HEK293 (cell line): ENCODE measurements at regions not wholly inside any gene's neighbourhood (a gene's known extent, or its start where the extent isn't known, plus 50 kb on each side); places are given as distances from the start of the nearest gene placed in this dataset.

ENCODE experiments used
- CTCF ChIA-PET: fragments of 350-600 bp; formaldehyde crosslinking; extraction: SDS; loops from one replicate; lab custom pipeline; 2021; ENCODE audit warnings: antibody characterized with exemption; lab: Yijun Ruan, JAX
- POLR2A ChIA-PET: fragments of 300-600 bp; formaldehyde crosslinking; extraction: SDS; loops from one replicate; lab custom pipeline; 2020; ENCODE audit warnings: antibody characterized with exemption, inconsistent platforms; lab: Yijun Ruan, JAX
- H3K27ac ChIP-seq: fragments of 200-500 bp; sonication (Bioruptor generic); 2 replicates; pipeline ENCODE4 v1.5.1; 2014; ENCODE audit warnings: low read depth, low read length, control low read depth, inconsistent platforms; ENCODE audit errors: extremely low read depth
- H3K36me3 ChIP-seq, 2 experiments: fragments of 200-500 bp in 1 of 2; sonication (Bioruptor generic) in 1 of 2; 1 replicate in 1 of 2; 2 replicates in 1 of 2; pipeline ENCODE4 v1.5.1; 2014 to 2017; ENCODE audit warnings: inconsistent platforms in 2 of 2, low read length in 2 of 2; ENCODE audit not compliant: control insufficient read depth in 2 of 2, insufficient read depth in 1 of 2
- H3K4me1 ChIP-seq: fragments of 200-500 bp; sonication (Bioruptor generic); 2 replicates; pipeline ENCODE4 v1.5.1; 2014; ENCODE audit warnings: mild to moderate bottlenecking, low read length, inconsistent platforms; ENCODE audit not compliant: control insufficient read depth, insufficient read depth
- H3K4me3 ChIP-seq: 2 replicates; pipeline ENCODE4 v1.5.1; 2011; ENCODE audit warnings: low read depth, mild to moderate bottlenecking, control low read depth, low read length, moderate library complexity
- H3K9me3 ChIP-seq: fragments of 200-500 bp; sonication (Bioruptor generic); 2 replicates; pipeline ENCODE4 v1.5.1; 2014; ENCODE audit warnings: low read depth, low read length, inconsistent platforms; ENCODE audit not compliant: control insufficient read depth, insufficient read depth
- BCL11A ChIP-seq: fragments of 450-650 bp; formaldehyde crosslinking; IDR thresholded peaks from 2 replicates; pipeline ENCODE4 v1.5.1; 2016; ENCODE audit warnings: low read depth, missing biosample characterization, missing genetic modification characterization
- KLF9 ChIP-seq: fragments of 450-650 bp; formaldehyde crosslinking; IDR thresholded peaks from 2 replicates; pipeline ENCODE4 v1.5.1; 2016; ENCODE audit warnings: missing biosample characterization, missing genetic modification characterization, low read depth
- ZNF133 ChIP-seq: fragments of 450-650 bp; formaldehyde crosslinking; IDR thresholded peaks from 2 replicates; pipeline ENCODE4 v1.5.1; 2016; ENCODE audit warnings: missing biosample characterization, missing genetic modification characterization
- ZNF138 ChIP-seq: fragments of 450-650 bp; formaldehyde crosslinking; IDR thresholded peaks from 2 replicates; pipeline ENCODE4 v1.5.1; 2016; ENCODE audit warnings: missing biosample characterization, missing genetic modification characterization, borderline replicate concordance
- ZNF146 ChIP-seq: fragments of 450-650 bp; formaldehyde crosslinking; IDR thresholded peaks from 2 replicates; pipeline ENCODE4 v1.5.1; 2016; ENCODE audit warnings: missing biosample characterization, missing genetic modification characterization
- ZNF311 ChIP-seq: fragments of 450-650 bp; formaldehyde crosslinking; IDR thresholded peaks from 2 replicates; pipeline ENCODE4 v1.5.1; 2017; ENCODE audit warnings: missing biosample characterization, missing genetic modification characterization, borderline replicate concordance
- ZNF426 ChIP-seq: fragments of 450-650 bp; formaldehyde crosslinking; IDR thresholded peaks from 2 replicates; pipeline ENCODE4 v1.5.1; 2017; ENCODE audit warnings: missing biosample characterization, missing genetic modification characterization, mild to moderate bottlenecking, inconsistent platforms, moderate library complexity
- ZNF560 ChIP-seq: fragments of 450-650 bp; formaldehyde crosslinking; IDR thresholded peaks from 2 replicates; pipeline ENCODE4 v1.5.1; 2017; ENCODE audit warnings: missing biosample characterization, missing genetic modification characterization, borderline replicate concordance
- ZNF596 ChIP-seq: fragments of 450-650 bp; IDR thresholded peaks from 2 replicates; pipeline ENCODE4 v1.5.0; 2018; ENCODE audit warnings: missing biosample characterization, mild to moderate bottlenecking, missing genetic modification characterization, moderate library complexity
- ZNF768 ChIP-seq: fragments of 450-650 bp; formaldehyde crosslinking; IDR thresholded peaks from 2 replicates; pipeline ENCODE4 v1.5.1; 2018; ENCODE audit warnings: missing biosample characterization, mild to moderate bottlenecking, missing genetic modification characterization
- TF ChIP-seq, protein P1 (sequence below): fragments of 450-650 bp; formaldehyde crosslinking; IDR thresholded peaks from 2 replicates; pipeline ENCODE4 v1.5.1; 2016; ENCODE audit warnings: missing biosample characterization, missing genetic modification characterization
- TF ChIP-seq, protein P2 (sequence below): fragments of 450-650 bp; formaldehyde crosslinking; IDR thresholded peaks from 2 replicates; pipeline ENCODE4 v1.5.1; 2017; ENCODE audit warnings: missing biosample characterization, missing genetic modification characterization
- TF ChIP-seq, protein P3 (sequence below): fragments of 450-650 bp; formaldehyde crosslinking; IDR thresholded peaks from 2 replicates; pipeline ENCODE4 v1.5.1; 2017; ENCODE audit warnings: missing biosample characterization, missing genetic modification characterization
- TF ChIP-seq, protein P4 (sequence below): fragments of 450-650 bp; formaldehyde crosslinking; IDR thresholded peaks from 2 replicates; pipeline ENCODE4 v1.5.1; 2016; ENCODE audit warnings: missing biosample characterization, missing genetic modification characterization
- TF ChIP-seq, protein P5 (sequence below): fragments of 450-650 bp; formaldehyde crosslinking; IDR thresholded peaks from 2 replicates; pipeline ENCODE4 v1.5.1; 2016; ENCODE audit warnings: missing biosample characterization, missing genetic modification characterization, borderline replicate concordance

DNA sequence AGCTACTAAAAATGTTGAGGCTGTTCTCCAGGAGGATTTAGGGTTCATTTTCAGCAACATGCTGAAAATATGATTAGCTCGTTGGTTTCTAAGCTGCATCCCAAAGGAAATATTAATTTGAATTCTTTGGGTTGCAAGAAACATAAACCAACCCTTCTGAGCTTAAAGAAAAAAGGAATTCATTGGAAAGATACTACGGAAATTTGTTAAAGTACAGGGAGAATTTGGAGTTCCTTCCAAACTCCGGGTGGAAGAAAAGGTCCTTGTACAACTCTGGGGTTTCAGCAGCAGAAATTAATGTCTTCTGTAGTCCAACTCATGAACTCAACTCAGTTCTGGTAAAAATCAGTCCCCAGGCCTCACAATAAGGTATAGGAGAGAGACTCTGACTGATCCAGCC is 712.9 kb downstream of the UTRN start:
- CTCF ChIA-PET = interaction anchor here (0.5 kb wide), 1 partner anchor 635 kb away, joined by 3 read pairs; no protein-coding TSS in a partner anchor
- POLR2A ChIA-PET = no interaction called here

DNA sequence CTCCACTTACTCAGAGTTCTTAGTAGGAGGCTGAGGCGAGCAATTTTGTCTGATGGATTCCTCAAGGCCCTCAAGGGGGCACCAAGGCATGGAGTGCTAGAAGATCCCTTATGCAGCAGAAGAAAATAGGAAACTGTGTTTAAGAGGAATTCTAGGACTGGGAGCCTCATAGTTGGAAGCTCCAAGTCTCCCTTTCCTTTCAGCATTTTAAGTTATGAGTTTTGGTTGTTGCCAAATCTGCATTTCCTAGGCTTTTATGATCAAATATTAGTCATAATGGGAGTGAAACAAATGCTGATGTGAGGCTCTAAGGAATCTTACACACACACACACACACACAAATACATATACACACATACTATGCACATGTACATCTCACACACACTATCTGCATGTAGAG is 714.0 kb downstream of the UTRN start:
- H3K36me3 ChIP-seq = no peaks in the 10 kb centered on the region
- H3K27ac ChIP-seq = no peak overlapping the region
- no peak overlapping the region for H3K4me3 ChIP-seq
- TF ChIP-seq, protein P1, sequence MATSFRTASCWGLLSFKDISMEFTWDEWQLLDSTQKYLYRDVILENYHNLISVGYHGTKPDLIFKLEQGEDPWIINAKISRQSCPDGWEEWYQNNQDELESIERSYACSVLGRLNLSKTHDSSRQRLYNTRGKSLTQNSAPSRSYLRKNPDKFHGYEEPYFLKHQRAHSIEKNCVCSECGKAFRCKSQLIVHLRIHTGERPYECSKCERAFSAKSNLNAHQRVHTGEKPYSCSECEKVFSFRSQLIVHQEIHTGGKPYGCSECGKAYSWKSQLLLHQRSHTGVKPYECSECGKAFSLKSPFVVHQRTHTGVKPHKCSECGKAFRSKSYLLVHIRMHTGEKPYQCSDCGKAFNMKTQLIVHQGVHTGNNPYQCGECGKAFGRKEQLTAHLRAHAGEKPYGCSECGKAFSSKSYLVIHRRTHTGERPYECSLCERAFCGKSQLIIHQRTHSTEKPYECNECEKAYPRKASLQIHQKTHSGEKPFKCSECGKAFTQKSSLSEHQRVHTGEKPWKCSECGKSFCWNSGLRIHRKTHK (tag by site-specific recombination) = no peak
- no peak for TF ChIP-seq ZNF596 (tag by site-specific recombination)
- TF ChIP-seq, all 188 proteins: peak for 0
- Histone ChIP-seq H3K9me3 (no peaks in the 10 kb centered on the region), H3K4me1 (peaks cover 5% of the 10 kb centered on the region)
- CTCF ChIA-PET = no interaction called here
- POLR2A ChIA-PET = no interaction called here

More for the DNA sequence above, 712.9 kb downstream of the UTRN start:
- no peak for TF ChIP-seq ZNF133 (tag by site-specific recombination)
- TF ChIP-seq, all 188 proteins: peak for 0
- Histone ChIP-seq H3K36me3 (no peaks in the 10 kb centered on the region), H3K4me3 (no peak overlapping the region), H3K4me1 (peaks cover 3% of the 10 kb centered on the region; the same call in 1 of the 2 replicates), H3K27ac (no peak overlapping the region), H3K9me3 (no peaks in the 10 kb centered on the region)

DNA sequence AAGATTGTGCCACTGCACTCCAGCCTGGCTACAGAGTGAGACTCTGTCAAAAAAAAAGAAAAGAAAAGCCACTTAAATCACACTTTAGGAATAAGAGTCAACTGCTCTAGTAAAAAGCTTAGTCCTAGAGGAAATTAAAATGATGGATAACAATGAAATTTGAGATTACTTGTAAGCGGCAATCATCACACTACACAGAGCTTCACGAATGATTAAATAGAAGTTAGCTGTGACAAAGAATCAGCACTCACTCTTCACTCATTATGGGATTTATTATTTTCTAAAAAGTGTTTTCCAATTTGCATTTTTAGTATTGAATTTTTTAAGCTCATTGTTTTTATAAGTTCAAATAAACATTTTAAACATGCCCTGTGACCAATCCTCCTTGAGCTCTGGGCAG is 718.0 kb downstream of the UTRN start:
- POLR2A ChIA-PET = no interaction called here
- no peak for TF ChIP-seq ZNF311 (tag by site-specific recombination)
- TF ChIP-seq, protein P2, sequence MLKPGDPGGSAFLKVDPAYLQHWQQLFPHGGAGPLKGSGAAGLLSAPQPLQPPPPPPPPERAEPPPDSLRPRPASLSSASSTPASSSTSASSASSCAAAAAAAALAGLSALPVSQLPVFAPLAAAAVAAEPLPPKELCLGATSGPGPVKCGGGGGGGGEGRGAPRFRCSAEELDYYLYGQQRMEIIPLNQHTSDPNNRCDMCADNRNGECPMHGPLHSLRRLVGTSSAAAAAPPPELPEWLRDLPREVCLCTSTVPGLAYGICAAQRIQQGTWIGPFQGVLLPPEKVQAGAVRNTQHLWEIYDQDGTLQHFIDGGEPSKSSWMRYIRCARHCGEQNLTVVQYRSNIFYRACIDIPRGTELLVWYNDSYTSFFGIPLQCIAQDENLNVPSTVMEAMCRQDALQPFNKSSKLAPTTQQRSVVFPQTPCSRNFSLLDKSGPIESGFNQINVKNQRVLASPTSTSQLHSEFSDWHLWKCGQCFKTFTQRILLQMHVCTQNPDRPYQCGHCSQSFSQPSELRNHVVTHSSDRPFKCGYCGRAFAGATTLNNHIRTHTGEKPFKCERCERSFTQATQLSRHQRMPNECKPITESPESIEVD = peak; percentile 64
- TF ChIP-seq, all 188 proteins: peak for 1
- H3K36me3 ChIP-seq = no peaks in the 10 kb centered on the region
- H3K4me3 ChIP-seq = no peak overlapping the region
- H3K9me3 ChIP-seq = no peaks in the 10 kb centered on the region
- H3K27ac ChIP-seq = no peak overlapping the region
- CTCF ChIA-PET = interaction anchor here (0.6 kb wide), 1 partner anchor 632 kb away, joined by 3 read pairs; no protein-coding TSS in a partner anchor
- peaks cover 5% of the 10 kb centered on the region for H3K4me1 ChIP-seq

DNA sequence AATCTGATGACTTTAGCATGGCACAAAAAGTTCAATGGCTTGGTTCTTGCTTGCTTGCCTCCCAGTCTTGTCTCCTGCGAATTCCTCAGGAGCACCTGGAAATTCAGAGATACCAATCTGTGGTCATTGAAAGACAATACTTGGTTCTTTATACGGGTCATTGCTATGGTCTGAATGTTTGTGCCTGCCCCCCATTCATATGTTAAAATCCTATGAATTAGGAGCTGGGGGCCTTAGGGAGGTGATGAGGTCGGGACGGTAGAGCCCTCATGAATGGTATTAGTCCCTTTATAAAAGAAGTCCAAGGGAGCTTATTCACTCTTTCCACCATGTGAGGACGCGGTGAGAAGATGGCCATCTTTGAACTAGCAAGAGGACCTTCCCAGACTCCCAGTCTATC is 721.8 kb downstream of the UTRN start:
- CTCF ChIA-PET = no interaction called here
- POLR2A ChIA-PET = no interaction called here
- no peaks in the 10 kb centered on the region for H3K9me3 ChIP-seq
- TF ChIP-seq KLF9 (tag by site-specific recombination) = no peak
- no peak for TF ChIP-seq ZNF560 (tag by site-specific recombination)
- TF ChIP-seq ZNF138 (tag by site-specific recombination) = no peak
- TF ChIP-seq BCL11A = no peak
- TF ChIP-seq, protein P3, sequence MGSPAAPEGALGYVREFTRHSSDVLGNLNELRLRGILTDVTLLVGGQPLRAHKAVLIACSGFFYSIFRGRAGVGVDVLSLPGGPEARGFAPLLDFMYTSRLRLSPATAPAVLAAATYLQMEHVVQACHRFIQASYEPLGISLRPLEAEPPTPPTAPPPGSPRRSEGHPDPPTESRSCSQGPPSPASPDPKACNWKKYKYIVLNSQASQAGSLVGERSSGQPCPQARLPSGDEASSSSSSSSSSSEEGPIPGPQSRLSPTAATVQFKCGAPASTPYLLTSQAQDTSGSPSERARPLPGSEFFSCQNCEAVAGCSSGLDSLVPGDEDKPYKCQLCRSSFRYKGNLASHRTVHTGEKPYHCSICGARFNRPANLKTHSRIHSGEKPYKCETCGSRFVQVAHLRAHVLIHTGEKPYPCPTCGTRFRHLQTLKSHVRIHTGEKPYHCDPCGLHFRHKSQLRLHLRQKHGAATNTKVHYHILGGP = no peak
- TF ChIP-seq ZNF146 (tag by site-specific recombination) = no peak
- no peak for TF ChIP-seq ZNF768 (tag by site-specific recombination)
- TF ChIP-seq, protein P4, sequence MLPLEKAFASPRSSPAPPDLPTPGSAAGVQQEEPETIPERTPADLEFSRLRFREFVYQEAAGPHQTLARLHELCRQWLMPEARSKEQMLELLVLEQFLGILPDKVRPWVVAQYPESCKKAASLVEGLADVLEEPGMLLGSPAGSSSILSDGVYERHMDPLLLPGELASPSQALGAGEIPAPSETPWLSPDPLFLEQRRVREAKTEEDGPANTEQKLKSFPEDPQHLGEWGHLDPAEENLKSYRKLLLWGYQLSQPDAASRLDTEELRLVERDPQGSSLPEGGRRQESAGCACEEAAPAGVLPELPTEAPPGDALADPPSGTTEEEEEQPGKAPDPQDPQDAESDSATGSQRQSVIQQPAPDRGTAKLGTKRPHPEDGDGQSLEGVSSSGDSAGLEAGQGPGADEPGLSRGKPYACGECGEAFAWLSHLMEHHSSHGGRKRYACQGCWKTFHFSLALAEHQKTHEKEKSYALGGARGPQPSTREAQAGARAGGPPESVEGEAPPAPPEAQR = no peak
- TF ChIP-seq, protein P5, sequence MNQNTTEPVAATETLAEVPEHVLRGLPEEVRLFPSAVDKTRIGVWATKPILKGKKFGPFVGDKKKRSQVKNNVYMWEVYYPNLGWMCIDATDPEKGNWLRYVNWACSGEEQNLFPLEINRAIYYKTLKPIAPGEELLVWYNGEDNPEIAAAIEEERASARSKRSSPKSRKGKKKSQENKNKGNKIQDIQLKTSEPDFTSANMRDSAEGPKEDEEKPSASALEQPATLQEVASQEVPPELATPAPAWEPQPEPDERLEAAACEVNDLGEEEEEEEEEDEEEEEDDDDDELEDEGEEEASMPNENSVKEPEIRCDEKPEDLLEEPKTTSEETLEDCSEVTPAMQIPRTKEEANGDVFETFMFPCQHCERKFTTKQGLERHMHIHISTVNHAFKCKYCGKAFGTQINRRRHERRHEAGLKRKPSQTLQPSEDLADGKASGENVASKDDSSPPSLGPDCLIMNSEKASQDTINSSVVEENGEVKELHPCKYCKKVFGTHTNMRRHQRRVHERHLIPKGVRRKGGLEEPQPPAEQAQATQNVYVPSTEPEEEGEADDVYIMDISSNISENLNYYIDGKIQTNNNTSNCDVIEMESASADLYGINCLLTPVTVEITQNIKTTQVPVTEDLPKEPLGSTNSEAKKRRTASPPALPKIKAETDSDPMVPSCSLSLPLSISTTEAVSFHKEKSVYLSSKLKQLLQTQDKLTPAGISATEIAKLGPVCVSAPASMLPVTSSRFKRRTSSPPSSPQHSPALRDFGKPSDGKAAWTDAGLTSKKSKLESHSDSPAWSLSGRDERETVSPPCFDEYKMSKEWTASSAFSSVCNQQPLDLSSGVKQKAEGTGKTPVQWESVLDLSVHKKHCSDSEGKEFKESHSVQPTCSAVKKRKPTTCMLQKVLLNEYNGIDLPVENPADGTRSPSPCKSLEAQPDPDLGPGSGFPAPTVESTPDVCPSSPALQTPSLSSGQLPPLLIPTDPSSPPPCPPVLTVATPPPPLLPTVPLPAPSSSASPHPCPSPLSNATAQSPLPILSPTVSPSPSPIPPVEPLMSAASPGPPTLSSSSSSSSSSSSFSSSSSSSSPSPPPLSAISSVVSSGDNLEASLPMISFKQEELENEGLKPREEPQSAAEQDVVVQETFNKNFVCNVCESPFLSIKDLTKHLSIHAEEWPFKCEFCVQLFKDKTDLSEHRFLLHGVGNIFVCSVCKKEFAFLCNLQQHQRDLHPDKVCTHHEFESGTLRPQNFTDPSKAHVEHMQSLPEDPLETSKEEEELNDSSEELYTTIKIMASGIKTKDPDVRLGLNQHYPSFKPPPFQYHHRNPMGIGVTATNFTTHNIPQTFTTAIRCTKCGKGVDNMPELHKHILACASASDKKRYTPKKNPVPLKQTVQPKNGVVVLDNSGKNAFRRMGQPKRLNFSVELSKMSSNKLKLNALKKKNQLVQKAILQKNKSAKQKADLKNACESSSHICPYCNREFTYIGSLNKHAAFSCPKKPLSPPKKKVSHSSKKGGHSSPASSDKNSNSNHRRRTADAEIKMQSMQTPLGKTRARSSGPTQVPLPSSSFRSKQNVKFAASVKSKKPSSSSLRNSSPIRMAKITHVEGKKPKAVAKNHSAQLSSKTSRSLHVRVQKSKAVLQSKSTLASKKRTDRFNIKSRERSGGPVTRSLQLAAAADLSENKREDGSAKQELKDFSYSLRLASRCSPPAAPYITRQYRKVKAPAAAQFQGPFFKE = no peak
- no peak for TF ChIP-seq ZNF426 (tag by site-specific recombination)

More for the DNA sequence above, 721.8 kb downstream of the UTRN start:
- peaks cover 5% of the 10 kb centered on the region for H3K4me1 ChIP-seq
- no peak overlapping the region for H3K4me3 ChIP-seq
- no peaks in the 10 kb centered on the region for H3K36me3 ChIP-seq
- H3K27ac ChIP-seq = no peak overlapping the region
